ENCODE measurements at regions not wholly inside any gene's neighbourhood (a gene's known extent, or its start where the extent isn't known, plus 50 kb on each side); places are given as distances from the start of the nearest gene placed in this dataset.

- DNase-seq (ENCODE audit: low spot score) = no peak
Observed at GRCh38 chr4:15376145-15376544, 51.7 kb upstream of the C1QTNF7 start.

- no peak for DNase-seq (ENCODE audit: low spot score)
Observed at GRCh38 chr4:15376594-15376993, 51.2 kb upstream of the C1QTNF7 start.
